Stimulated activated naive B cell treated with anti-CD40 and anti-IgM and Interleukin-4, amounts not matched to agents 10 μg/mL and 1 μg/mL and 100 μg/mL, for 72 hours (primary cell): ENCODE measurements at regions not wholly inside any gene's neighbourhood (a gene's known extent, or its start where the extent isn't known, plus 50 kb on each side); places are given as distances from the start of the nearest gene placed in this dataset.

Experiments used
- ATAC-seq, 2 donors: fragments of 150-1000 bp; cut with Tn5 transposase; replicated peaks; 2 replicates each; pipeline ENCODE4 v1.10.0; 2021; ENCODE audit warnings: moderate library complexity in 1 of 2
- DNase-seq: peaks from one replicate; pipeline ENCODE4 v3.0.0; 2021
- H3K27ac Mint-ChIP-seq: one replicate; pipeline ENCODE4 v1.8.0; 2022; ENCODE audit warnings: mild to moderate bottlenecking, mixed read lengths
- H3K27me3 Mint-ChIP-seq, 2 donors: one replicate each; pipeline ENCODE4 v1.8.0; 2022; ENCODE audit warnings: mixed read lengths in 2 of 2
- H3K36me3 Mint-ChIP-seq, 2 donors: one replicate each; pipeline ENCODE4 v1.8.0; 2022; ENCODE audit warnings: mixed read lengths in 2 of 2, mild to moderate bottlenecking in 1 of 2
- H3K4me1 Mint-ChIP-seq, 2 donors: one replicate each; pipeline ENCODE4 v1.8.0; 2022; ENCODE audit warnings: mixed read lengths in 2 of 2, mild to moderate bottlenecking in 1 of 2
- H3K4me3 Mint-ChIP-seq, 2 donors: one replicate each; pipeline ENCODE4 v1.8.0; 2022; ENCODE audit warnings: mild to moderate bottlenecking in 2 of 2, mixed read lengths in 2 of 2, moderate library complexity in 1 of 2
- H3K9me3 Mint-ChIP-seq, 2 donors: one replicate each; pipeline ENCODE4 v1.8.0; 2022; ENCODE audit warnings: mixed read lengths in 2 of 2, mild to moderate bottlenecking in 1 of 2

DNA sequence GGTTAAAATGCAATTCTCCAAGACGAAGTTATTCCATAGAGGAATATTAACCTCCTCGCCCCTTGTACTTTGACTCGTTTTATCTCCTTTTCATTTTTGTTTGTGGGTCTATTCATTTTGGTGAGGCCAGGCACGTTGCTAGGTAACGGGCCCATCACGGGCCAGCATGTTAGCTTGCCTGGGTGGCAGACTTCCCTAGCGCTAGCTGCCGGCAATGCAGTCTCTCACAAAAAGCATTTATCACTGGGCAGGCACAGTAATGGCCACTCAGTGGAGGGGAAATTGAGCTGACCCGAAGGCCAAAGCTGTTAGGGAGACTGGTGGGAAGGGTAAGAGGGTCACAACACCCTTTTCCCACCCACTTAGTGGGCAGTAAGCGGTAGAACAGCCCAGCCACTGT, 234.4 kb upstream of the FOXD3 start:
- H3K9me3 Mint-ChIP-seq = no peaks in the 10 kb centered on the region
- ATAC-seq (no peak), DNase-seq (no peak)
- peaks cover 21 to 46% of the 10 kb centered on the region in 2 donors for H3K27me3 Mint-ChIP-seq
- no peak overlapping the region for H3K4me3 Mint-ChIP-seq
- H3K27ac Mint-ChIP-seq = no peak overlapping the region
- H3K4me1 Mint-ChIP-seq = no peaks in the 10 kb centered on the region
- H3K36me3 Mint-ChIP-seq = no peaks in the 10 kb centered on the region

DNA sequence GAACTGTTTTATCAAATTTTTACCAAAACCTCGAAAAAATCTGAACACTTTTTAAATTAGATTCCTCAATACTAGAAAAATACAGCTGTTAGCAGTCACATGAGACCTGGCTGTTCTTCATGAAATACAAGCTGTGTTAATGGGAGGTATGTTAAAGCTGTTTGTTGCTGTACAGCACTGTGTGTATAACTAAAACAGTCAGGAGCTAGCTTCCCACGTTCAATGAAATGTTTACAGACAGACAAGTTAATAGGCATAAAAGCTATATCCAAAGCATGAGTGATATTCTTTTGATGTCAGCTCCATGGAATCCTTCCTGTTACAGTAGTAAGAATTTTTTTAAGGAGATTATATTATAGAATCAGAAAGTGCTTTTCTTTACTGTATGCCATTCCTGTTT, 223.2 kb upstream of the FOXD3 start:
- no peak for DNase-seq
- no peak overlapping the region for H3K27ac Mint-ChIP-seq
- H3K9me3 Mint-ChIP-seq = peaks cover 0 to 2% of the 10 kb centered on the region in 2 donors
- no peaks in the 10 kb centered on the region for H3K36me3 Mint-ChIP-seq
- H3K4me3 Mint-ChIP-seq = no peak overlapping the region
- ATAC-seq = no peak
- H3K4me1 Mint-ChIP-seq = no peaks in the 10 kb centered on the region
- H3K27me3 Mint-ChIP-seq = peaks cover 4 to 16% of the 10 kb centered on the region in 2 donors

DNA sequence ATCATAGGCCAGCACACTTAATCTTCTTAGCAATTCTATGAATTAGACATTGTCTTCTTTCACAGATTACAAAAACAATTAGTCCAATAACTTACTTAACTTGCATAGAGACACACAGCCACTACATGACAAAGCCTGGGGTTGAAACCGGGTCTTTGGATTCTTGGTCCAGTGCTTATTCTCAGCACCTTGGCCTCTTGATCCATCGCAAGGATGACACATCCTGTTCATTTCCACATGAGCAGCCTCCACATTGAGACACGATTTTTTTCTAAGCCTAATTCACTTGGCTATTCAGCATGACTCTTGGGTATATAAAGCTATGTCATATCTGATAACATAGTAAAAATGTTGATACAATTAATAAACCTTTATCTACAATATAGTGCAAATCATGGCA, 221.0 kb upstream of the FOXD3 start:
- ATAC-seq (no peak), DNase-seq (no peak)
- Mint-ChIP-seq H3K27ac (no peak overlapping the region), H3K36me3 (no peaks in the 10 kb centered on the region), H3K9me3 (peaks cover 0 to 2% of the 10 kb centered on the region in 2 donors), H3K4me1 (no peaks in the 10 kb centered on the region), H3K27me3 (peaks cover 7 to 21% of the 10 kb centered on the region in 2 donors), H3K4me3 (no peak overlapping the region)

DNA sequence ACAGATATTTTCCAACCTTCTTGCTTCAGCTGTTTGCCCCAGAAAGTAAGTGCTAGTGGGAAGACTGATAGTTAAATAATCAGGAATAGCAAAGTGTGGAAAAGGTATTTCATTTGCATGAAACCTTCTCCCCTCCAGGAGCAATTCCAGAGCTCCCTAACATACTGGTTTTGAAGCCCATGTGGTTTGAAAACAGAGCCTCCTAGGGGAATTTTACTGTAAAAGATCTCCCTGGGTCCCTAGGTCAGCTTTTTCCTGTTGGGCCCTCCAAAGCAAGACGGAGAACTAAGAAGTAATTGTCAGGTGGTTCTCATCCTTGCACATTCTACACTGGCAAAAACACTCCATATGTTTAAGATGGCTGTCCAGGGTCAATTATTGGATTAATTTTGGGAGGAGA, 218.7 kb upstream of the FOXD3 start:
- DNase-seq (no peak), ATAC-seq (no peak)
- Mint-ChIP-seq H3K4me3 (no peak overlapping the region), H3K36me3 (no peaks in the 10 kb centered on the region), H3K27ac (no peak overlapping the region), H3K9me3 (no peaks in the 10 kb centered on the region), H3K4me1 (no peaks in the 10 kb centered on the region), H3K27me3 (peaks cover 3 to 11% of the 10 kb centered on the region in 2 donors)

DNA sequence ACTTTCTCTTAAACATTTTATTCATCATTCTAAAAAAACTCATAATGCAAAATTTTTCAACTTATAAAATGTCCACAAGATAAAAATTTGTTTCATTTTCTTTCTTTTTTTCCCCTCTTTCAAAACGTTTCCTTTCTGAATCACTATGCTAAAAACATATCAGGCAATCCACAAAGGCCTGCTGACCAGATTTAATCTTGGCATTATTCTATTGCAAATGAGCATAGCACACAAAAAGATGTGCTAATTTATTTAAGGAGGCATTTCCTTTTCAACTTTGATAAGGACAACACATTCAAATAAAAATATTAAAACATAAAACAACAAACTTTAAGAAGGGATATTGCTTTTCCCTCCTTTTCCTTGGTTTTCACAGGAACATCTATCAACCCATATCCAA, 215.3 kb upstream of the FOXD3 start:
- DNase-seq = no peak
- Mint-ChIP-seq H3K4me3 (no peak overlapping the region), H3K36me3 (no peaks in the 10 kb centered on the region), H3K4me1 (no peaks in the 10 kb centered on the region), H3K9me3 (no peaks in the 10 kb centered on the region), H3K27ac (no peak overlapping the region), H3K27me3 (peaks cover 12% of the 10 kb centered on the region in 2 donors)
- ATAC-seq = no peak

DNA sequence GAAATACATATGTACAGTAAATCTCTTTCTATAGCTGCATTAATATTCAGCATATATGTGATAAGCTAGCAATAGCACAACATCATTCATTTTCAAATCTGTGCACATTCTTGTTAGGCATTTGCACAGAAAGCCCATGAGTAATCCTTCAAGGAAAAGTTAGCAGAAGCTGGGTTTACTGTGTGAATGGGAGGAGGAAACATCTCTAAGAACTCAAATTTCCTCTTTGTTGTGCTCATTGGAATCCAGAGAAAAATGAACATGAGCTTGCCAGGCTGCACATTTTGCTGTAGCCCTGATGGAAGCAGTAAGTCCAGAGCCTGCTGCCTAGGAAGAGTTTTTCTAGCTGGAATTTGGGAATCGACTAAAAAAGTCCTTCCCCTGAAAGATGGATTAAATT, 214.2 kb upstream of the FOXD3 start:
- Mint-ChIP-seq H3K27ac (no peak overlapping the region), H3K36me3 (no peaks in the 10 kb centered on the region), H3K4me3 (no peak overlapping the region), H3K9me3 (no peaks in the 10 kb centered on the region), H3K4me1 (no peaks in the 10 kb centered on the region), H3K27me3 (peaks cover 12 to 17% of the 10 kb centered on the region in 2 donors)
- no peak for DNase-seq
- ATAC-seq = no peak

DNA sequence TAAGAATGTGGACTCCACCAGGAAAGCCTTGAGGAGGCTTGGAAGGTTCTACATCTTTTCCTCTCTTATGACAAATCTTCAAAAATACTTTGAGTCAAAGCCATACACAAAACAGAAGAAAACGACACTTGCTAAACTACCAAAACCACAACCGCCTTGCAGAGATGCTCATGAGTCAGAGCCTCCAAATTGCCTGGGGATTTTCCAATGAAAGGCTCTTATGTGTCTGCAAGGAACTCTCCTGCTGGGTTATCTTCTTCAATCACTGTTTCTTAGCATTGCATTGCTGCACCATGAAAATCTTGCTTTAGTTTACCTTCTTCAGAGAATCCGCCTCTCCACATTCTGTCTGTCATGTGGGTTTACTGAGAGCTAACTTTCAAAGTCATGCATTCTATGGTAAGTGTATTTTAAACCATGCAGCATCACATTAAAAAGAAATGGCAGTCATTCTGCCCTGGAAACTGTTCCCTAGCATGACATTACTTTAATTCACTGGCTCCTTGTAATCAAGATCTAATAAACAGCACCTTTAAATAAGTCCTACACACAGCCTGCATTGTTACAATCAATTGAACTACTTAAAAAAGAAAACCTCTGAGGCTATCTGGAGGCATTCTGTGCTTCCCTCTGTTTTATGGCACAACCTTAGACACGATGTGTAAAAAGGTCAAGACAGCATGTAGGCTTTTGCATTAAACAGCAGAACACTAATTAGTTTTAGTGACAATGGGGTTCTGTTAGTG, 210.0 kb upstream of the FOXD3 start:
- Mint-ChIP-seq H3K4me1 (no peaks in the 10 kb centered on the region), H3K4me3 (no peak overlapping the region), H3K36me3 (no peaks in the 10 kb centered on the region), H3K9me3 (no peaks in the 10 kb centered on the region), H3K27me3 (peaks cover 9 to 11% of the 10 kb centered on the region in 2 donors), H3K27ac (no peak overlapping the region)
- ATAC-seq (no peak), DNase-seq (no peak)

DNA sequence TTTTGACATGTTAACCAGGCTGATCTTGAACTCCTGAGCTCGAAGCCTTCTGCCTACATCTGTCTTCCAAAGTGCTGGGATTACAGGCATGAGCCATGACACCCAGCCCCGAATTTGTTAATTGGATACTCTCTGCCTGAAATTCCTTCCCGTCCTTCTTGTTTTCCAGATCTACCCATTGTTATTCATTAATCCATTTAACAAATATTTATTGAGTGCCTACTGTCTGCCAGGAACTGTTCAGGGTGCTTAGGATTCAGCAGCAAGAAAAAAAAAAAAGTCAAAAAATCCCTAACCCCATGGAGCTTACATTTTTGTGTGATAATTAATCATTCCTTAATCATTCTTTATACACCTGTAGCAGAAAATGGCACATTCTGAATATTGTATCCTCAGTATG, 206.8 kb upstream of the FOXD3 start:
- no peak overlapping the region for H3K4me3 Mint-ChIP-seq
- DNase-seq = no peak

DNA sequence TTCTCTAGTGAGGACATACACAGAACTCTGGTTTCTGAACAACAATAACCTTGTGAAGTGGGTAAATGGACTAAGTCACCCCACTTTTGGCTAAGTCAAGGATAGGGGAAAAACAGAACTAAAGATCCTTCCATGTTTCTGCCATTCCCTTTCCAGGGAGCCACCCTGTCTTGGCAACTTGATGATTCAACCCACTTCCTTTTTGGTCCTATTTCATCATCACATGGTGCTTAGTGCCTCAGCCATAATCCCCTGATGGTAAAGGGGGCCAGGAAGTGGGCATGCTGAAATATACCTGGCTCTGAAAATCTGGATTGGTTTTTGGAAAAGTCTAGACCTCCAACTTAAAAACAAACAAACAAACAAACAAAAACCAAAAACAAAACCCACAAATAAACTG, 206.4 kb upstream of the FOXD3 start:
- Mint-ChIP-seq H3K27me3 (peaks cover 8 to 17% of the 10 kb centered on the region in 2 donors), H3K4me3 (no peak overlapping the region), H3K9me3 (no peaks in the 10 kb centered on the region), H3K27ac (no peak overlapping the region), H3K36me3 (no peaks in the 10 kb centered on the region), H3K4me1 (no peaks in the 10 kb centered on the region)
- no peak for ATAC-seq
- no peak for DNase-seq

More for the DNA sequence above, 206.8 kb upstream of the FOXD3 start:
- Mint-ChIP-seq H3K27me3 (peaks cover 9 to 17% of the 10 kb centered on the region in 2 donors), H3K9me3 (no peaks in the 10 kb centered on the region), H3K36me3 (no peaks in the 10 kb centered on the region), H3K4me1 (no peaks in the 10 kb centered on the region), H3K27ac (no peak overlapping the region)
- no peak for ATAC-seq

DNA sequence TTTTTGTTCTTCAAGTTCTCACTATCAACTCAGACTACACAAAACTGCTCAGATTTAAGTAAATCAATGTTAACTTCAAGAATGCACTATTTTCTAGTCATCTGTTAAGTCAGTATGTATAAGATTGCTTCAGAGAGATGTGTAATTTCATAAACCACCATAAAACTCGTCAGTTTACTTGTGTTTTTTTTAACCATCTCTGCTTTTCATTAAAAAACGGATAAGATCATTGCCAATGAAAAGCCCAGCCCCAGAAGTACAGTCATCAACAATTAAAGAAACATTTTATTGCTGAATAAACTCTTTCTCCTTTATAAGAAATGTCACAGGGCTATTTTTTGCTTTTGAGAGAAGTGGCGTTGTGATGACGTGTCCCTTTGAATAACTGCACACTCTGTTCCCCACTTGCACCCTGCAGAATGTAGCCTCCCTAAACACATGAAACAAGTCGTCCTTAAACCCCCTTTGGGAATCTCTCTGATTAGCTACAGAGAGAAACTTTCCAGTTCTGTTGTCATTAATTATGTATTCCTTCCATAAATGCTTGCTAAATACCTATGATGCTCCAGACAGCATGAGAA, 202.7 kb upstream of the FOXD3 start:
- H3K36me3 Mint-ChIP-seq = no peaks in the 10 kb centered on the region
- DNase-seq = no peak
- H3K9me3 Mint-ChIP-seq = no peaks in the 10 kb centered on the region
- peaks cover 0 to 2% of the 10 kb centered on the region in 2 donors for H3K4me1 Mint-ChIP-seq
- no peak overlapping the region for H3K27ac Mint-ChIP-seq
- no peak overlapping the region for H3K4me3 Mint-ChIP-seq
- H3K27me3 Mint-ChIP-seq = peaks cover 13 to 19% of the 10 kb centered on the region in 2 donors
- no peak for ATAC-seq

DNA sequence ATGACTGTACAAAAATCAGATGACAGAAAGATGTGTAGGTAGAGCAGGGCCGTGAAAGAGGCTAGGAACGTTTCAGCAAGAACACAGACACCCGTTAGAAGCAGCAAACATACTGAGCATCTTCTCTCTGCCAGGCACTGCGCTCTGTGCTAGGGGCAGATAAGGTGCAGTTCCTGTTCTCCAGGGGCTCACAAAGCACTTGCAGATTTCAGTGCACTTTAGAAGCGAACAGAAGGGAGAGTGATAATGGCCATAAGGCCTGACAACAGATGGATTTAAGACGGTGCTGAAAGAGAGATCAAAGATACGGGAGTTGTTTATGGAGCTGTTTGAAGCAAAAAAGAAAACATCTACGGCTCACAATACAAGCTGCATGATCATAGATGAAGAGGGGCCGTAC, 200.3 kb upstream of the FOXD3 start:
- H3K27ac Mint-ChIP-seq = no peak overlapping the region
- DNase-seq (no peak), ATAC-seq (no peak)
- H3K4me3 Mint-ChIP-seq = no peak overlapping the region
- no peaks in the 10 kb centered on the region for H3K9me3 Mint-ChIP-seq
- H3K27me3 Mint-ChIP-seq = peaks cover 13 to 19% of the 10 kb centered on the region in 2 donors
- no peaks in the 10 kb centered on the region for H3K36me3 Mint-ChIP-seq
- H3K4me1 Mint-ChIP-seq = peaks cover 0 to 2% of the 10 kb centered on the region in 2 donors

DNA sequence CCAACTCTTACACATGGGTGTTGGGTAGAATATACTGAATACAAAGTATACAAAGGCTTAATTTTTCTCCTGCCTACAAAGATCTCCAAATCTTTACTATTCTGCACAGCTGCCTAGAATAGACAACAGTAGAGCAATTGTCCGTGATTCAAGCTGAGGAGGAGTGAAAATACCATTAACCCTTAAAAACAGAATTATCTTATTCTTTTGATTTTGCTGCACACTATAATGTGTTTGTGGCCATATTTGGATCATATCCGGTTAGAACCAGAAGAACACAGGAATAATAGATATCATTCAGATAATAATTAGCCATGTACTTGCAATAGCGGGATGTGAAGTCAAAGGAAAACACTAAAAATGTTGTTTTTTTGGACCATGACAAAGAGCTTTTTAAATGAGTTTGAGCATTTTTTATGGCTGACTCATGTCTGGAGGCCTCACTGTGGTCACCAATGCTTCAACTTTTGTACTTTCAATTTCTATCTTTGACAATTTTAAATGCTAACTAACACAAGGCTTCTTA, 197.6 kb upstream of the FOXD3 start:
- Mint-ChIP-seq H3K27ac (no peak overlapping the region), H3K4me1 (peaks cover 0 to 2% of the 10 kb centered on the region in 2 donors), H3K36me3 (no peaks in the 10 kb centered on the region), H3K9me3 (no peaks in the 10 kb centered on the region), H3K27me3 (peaks cover 12 to 13% of the 10 kb centered on the region in 2 donors), H3K4me3 (no peak overlapping the region)
- ATAC-seq (no peak), DNase-seq (no peak)

DNA sequence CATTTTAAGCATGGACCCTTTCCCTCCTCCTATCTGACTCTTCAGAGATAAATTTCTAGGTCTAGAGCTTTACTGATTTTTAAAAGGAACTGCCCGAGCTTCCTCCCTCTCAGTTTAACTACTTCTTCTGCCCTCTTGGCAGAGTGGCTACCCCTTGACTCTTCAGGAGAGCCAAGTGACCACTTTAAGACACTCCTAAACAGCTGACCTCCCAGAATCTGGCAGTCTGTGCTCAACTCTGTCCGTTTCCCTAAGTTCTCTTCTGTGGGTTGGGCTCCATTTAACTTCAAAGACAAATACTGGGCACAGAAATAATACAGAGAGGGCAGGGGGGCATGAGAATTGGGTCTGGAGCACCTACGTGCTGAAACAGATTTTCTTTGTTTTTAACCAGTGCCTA, 196.3 kb upstream of the FOXD3 start:
- Mint-ChIP-seq H3K4me1 (peaks cover 0 to 2% of the 10 kb centered on the region in 2 donors), H3K36me3 (no peaks in the 10 kb centered on the region), H3K27me3 (peaks cover 5 to 7% of the 10 kb centered on the region in 2 donors), H3K27ac (no peak overlapping the region), H3K4me3 (no peak overlapping the region), H3K9me3 (no peaks in the 10 kb centered on the region)
- no peak for ATAC-seq
- DNase-seq = no peak

DNA sequence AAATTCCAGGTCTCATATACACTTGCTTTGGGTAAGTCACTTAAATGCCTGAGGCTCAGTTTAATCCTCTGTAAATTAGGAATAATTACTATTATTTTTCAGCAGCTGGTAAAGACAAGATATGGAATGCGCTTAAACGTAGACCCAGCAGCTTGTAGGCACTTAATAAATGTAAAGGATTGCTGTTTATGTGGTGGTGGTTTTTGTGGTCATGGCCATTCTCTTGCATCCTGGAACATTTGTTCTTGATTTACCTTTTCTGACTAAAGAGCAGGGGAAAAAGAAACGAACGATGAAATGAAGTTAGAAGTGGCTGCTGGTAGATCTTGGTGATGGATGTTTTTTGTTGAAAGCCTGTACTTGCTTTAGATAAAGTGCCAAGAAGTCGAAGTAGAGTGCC, 195.0 kb upstream of the FOXD3 start:
- H3K4me1 Mint-ChIP-seq = no peaks in the 10 kb centered on the region
- peaks cover 4 to 10% of the 10 kb centered on the region in 2 donors for H3K27me3 Mint-ChIP-seq
- ATAC-seq = no peak
- no peaks in the 10 kb centered on the region for H3K36me3 Mint-ChIP-seq
- no peaks in the 10 kb centered on the region for H3K9me3 Mint-ChIP-seq
- no peak for DNase-seq
- H3K27ac Mint-ChIP-seq = no peak overlapping the region
- H3K4me3 Mint-ChIP-seq = no peak overlapping the region

DNA sequence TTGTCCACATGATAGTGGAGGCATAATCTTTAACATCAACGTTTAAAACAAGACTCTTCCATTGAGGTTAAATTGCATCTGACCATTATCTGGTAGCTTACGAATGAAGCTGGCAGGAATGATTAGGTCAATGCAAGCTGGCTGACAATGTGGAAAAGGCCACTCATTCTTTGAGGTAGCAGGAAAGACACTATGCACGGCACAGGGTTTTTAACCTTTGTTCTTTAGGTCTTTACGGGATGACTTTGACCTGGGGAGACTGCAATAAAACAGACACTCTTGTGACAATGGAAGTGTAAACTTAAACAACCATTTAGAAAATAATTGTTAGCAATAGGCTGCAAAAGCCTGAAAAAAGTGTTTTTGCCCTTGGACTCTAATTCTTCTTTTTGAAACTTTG, 193.8 kb upstream of the FOXD3 start:
- no peaks in the 10 kb centered on the region for H3K4me1 Mint-ChIP-seq
- H3K9me3 Mint-ChIP-seq = no peaks in the 10 kb centered on the region
- peaks cover 4 to 15% of the 10 kb centered on the region in 2 donors for H3K27me3 Mint-ChIP-seq
- no peak for DNase-seq
- no peaks in the 10 kb centered on the region for H3K36me3 Mint-ChIP-seq
- H3K27ac Mint-ChIP-seq = no peak overlapping the region
- no peak for ATAC-seq
- no peak overlapping the region for H3K4me3 Mint-ChIP-seq
